Endothelial cell of umbilical vein (primary cell): ENCODE measurements at regions not wholly inside any gene's neighbourhood (a gene's known extent, or its start where the extent isn't known, plus 50 kb on each side); places are given as distances from the start of the nearest gene placed in this dataset.

Experiments
- CTCF ChIP-seq, 2 donors: IDR thresholded peaks; 1 replicate in 1 of 2; 2 replicates in 1 of 2; pipeline ENCODE4 v1.5.1; 2011; ENCODE audit warnings: low read length in 2 of 2, mild to moderate bottlenecking in 2 of 2, moderate library complexity in 2 of 2, control low read depth in 1 of 2, inconsistent platforms in 1 of 2, low read depth in 1 of 2; ENCODE audit not compliant: insufficient read depth in 1 of 2; ENCODE audit errors: extremely low read depth in 1 of 2
- EZH2 ChIP-seq: IDR thresholded peaks from 2 replicates; pipeline ENCODE4 v1.6.1; 2012; ENCODE audit warnings: borderline replicate concordance, low read depth, mild to moderate bottlenecking, moderate library complexity, low read length, inconsistent platforms; ENCODE audit not compliant: severe bottlenecking
- JUN ChIP-seq: IDR thresholded peaks from 2 replicates; pipeline ENCODE4 v1.6.1; 2011; ENCODE audit warnings: borderline replicate concordance, low read depth; ENCODE audit not compliant: insufficient read length, insufficient read depth
- MYC ChIP-seq: IDR thresholded peaks from one replicate; pipeline ENCODE4 v1.6.1; 2011; ENCODE audit warnings: mild to moderate bottlenecking, low read depth, low read length
- POLR2A ChIP-seq: IDR thresholded peaks from 2 replicates; pipeline ENCODE4 v1.6.1; 2012; ENCODE audit warnings: low read depth, mild to moderate bottlenecking, control low read depth, low read length
- POLR2AphosphoS5 ChIP-seq: IDR thresholded peaks from 2 replicates; pipeline ENCODE4 v1.6.1; 2012; ENCODE audit warnings: low read depth, mild to moderate bottlenecking, control low read depth, low read length, moderate library complexity; ENCODE audit not compliant: insufficient read depth

GRCh38 chr7:85830982-85831381 is 644.1 kb upstream of the SEMA3D start:
- no peak for TF ChIP-seq CTCF (IDR thresholded peaks at IDR 0.05; ENCODE audit: extremely low read depth in 1 of 2, insufficient read depth in 1 of 2, low read depth in 1 of 2, low read length in 2 of 2)
- TF ChIP-seq POLR2A = no peak
- no peak for TF ChIP-seq JUN
- TF ChIP-seq POLR2AphosphoS5 = no peak
- TF ChIP-seq EZH2 = no peak
- TF ChIP-seq MYC = no peak
